GM12892 (cell line): ENCODE measurements at regions not wholly inside any gene's neighbourhood (a gene's known extent, or its start where the extent isn't known, plus 50 kb on each side); places are given as distances from the start of the nearest gene placed in this dataset.
A peak's percentile ranks its signal among the peaks of the same experiment; 100 is the strongest.

Experiments used
- DNase-seq: peaks from one replicate; pipeline ENCODE4 v3.0.0; 2011; ENCODE audit not compliant: insufficient read length
- FAIRE-seq: peaks from 2 replicates; lab custom pipeline; 2011; peaks lifted over from hg19 to GRCh38; lab: Jason Lieb, UNC
- POLR2A ChIP-seq: IDR thresholded peaks from 2 replicates; pipeline ENCODE4 v1.6.1; 2011; ENCODE audit warnings: low read depth, low read length, control low read depth
- POLR2AphosphoS5 ChIP-seq: IDR thresholded peaks from 2 replicates; pipeline ENCODE4 v1.6.1; 2011; ENCODE audit warnings: low read depth, low read length, control low read depth
- TAF1 ChIP-seq: IDR thresholded peaks from 2 replicates; pipeline ENCODE4 v1.6.1; 2011; ENCODE audit warnings: low read depth, mild to moderate bottlenecking, control low read depth, low read length, borderline replicate concordance

DNA sequence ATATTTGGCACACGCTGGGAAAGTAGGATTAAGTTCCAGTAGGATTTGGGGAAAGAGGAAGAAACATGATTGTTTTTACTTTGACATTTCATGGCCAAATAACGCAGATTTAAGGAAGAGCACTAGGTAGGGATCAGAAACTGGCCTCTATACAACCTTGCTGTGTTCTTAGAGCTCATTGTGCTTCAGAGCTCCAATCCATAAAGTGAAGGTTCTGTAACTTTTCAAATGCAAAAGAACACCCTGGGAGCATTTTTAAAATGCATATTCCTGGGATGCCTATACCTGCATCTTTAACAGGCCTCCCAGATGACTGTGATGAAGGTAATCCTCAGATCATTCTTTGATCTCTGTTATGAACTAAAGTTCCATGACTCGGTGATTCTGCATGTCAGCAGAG is 77.1 kb downstream of the YIPF5 start:
- FAIRE-seq, result no peak
- no peak for TF ChIP-seq TAF1
- TF ChIP-seq POLR2A, result no peak
- TF ChIP-seq POLR2AphosphoS5, result no peak
- no peak for DNase-seq

DNA sequence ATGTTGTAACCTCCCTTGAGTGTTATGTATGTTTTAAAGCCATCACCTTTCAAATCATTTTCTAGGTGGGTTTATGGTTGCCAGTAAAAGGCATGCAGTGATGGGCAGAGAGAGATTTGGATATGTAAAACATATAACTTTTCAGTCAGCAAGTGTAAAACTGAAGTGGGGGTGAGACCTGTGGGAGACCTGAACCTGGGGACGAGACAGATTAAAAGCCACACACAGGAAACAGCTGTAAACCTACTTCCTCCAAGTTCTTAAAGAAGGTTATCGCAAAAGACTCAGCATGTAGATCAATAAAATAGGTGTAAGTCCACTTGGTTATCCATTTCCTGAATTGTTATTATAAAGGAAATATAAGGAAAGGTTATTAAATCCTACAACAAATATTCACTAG is 76.6 kb downstream of the YIPF5 start:
- no peak for FAIRE-seq
- DNase-seq, result no peak
- TF ChIP-seq POLR2A (no peak), POLR2AphosphoS5 (no peak), TAF1 (no peak)

DNA sequence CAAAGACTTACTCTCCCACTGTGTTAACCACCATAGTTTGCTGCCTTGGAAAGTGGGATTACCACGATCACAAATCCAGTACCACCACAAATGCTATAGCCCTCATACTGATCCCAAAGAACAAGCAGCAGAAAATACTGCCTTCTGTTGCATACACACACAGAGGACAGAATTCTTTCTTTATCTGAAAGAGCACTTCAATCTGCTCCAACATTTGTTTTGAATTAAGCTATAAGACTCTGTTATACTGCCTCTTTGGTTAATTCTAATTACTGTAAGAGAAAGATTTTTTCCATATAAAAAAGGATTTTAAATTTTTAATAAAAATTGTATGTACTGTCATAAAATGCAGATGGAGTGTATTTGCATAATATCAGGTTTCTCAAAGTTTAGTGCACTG is 69.8 kb downstream of the YIPF5 start:
- FAIRE-seq, result no peak
- no peak for DNase-seq
- TF ChIP-seq TAF1 (no peak), POLR2AphosphoS5 (no peak), POLR2A (no peak)

GRCh38 chr5:144101616-144102015 is 68.8 kb downstream of the YIPF5 start:
- no peak for FAIRE-seq
- TF ChIP-seq TAF1, result no peak
- TF ChIP-seq POLR2AphosphoS5, result no peak
- no peak for TF ChIP-seq POLR2A
- DNase-seq, result no peak

GRCh38 chr5:144102361-144102760 is 68.1 kb downstream of the YIPF5 start:
- TF ChIP-seq POLR2A, result no peak
- TF ChIP-seq POLR2AphosphoS5, result no peak
- no peak for TF ChIP-seq TAF1
- no peak for DNase-seq
- no peak for FAIRE-seq

DNA sequence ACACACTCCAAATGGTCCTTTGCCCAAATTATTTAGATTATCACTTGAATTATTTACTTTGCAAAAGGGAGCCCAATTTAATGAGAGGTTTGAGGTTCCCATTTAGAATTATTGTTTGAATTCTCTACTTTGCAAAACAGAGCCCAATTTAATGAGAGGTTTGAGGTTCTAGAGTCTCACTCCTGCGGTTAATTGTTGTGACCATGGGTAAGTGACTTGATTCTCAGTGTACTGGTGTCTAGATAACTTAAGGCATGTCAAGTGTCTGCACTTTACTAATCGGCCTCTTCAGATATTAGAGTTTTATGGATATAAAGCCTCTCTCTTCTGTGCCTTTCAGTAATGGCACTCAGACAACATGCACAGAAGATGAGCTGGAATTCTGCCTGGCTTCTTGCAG is 67.5 kb downstream of the YIPF5 start:
- no peak for TF ChIP-seq TAF1
- no peak for TF ChIP-seq POLR2A
- TF ChIP-seq POLR2AphosphoS5, result no peak
- DNase-seq (no peak), FAIRE-seq (no peak)

DNA sequence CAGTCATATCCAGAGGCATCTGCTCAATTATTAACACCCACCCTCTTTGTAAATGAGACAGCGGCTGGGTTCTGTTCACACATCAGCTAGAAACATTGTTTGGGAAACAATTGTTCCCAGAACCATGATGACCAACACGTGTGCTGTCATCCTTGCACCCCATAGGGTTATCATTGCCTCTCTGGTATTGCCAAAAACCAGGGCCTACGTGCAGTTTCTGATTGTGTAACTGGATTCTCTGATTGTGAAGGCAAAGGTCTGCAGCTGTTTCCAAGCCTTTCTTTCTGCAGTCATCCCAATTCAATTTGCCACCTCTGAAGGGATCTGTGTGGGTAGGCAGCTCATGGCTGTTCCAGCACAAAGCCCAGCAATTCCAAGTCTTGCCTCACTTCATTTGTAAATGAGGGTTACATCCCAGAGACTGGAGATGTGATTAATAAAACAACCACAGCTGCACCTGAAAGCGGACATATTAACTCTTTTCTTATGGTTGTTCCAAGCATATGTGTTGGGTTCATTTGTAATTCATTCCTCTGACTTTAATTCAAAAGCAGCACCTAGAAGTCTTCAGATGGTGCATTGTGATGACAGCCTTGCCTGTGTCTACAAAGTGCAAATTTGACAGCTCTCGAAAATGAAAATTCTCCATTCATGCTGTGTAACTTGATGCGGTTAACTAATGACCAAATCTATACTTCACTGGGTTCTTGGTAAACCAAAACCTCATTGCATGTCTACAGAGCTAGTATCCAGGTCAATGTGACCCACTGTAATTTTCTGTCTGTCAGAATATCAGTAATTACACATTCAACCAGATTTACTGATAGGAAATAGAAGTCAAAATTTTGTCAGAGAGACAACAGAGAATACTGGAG is 66.6 kb downstream of the YIPF5 start:
- TF ChIP-seq TAF1, result no peak
- TF ChIP-seq POLR2AphosphoS5, result no peak
- TF ChIP-seq POLR2A, result no peak
- DNase-seq, result no peak
- peak; percentile 21 for FAIRE-seq

- no peak for DNase-seq
- TF ChIP-seq POLR2A, result no peak
- TF ChIP-seq TAF1, result no peak
- TF ChIP-seq POLR2AphosphoS5, result no peak
- no peak for FAIRE-seq
Measured at GRCh38 chr5:144105371-144105770, 65.1 kb downstream of the YIPF5 start.

GRCh38 chr5:144108131-144108530 is 62.3 kb downstream of the YIPF5 start:
- FAIRE-seq (no peak), DNase-seq (no peak)
- TF ChIP-seq POLR2A, result no peak
- TF ChIP-seq TAF1, result no peak
- TF ChIP-seq POLR2AphosphoS5, result no peak
